SKM-1 treated with dmso at 0.1 percent for 144 hours (cell line): ENCODE measurements at regions not wholly inside any gene's neighbourhood (a gene's known extent, or its start where the extent isn't known, plus 50 kb on each side); places are given as distances from the start of the nearest gene placed in this dataset.
"Not testable (repeated sequence)": the region's sequence is repeated elsewhere in the genome, so short reads cannot be mapped to it uniquely, and the experiment has no call there.

Experiments
- DNase-seq: peaks from one replicate; lab custom pipeline; 2025; ENCODE audit not compliant: unreplicated experiment; lab: John Stamatoyannopoulos, UW

GRCh38 chr1:4133297-4133938 lies 233.3 kb upstream of the C1orf174 start:
- DNase-seq: no peak

GRCh38 chr1:4133939-4134321 lies 233.9 kb upstream of the C1orf174 start:
- no peak for DNase-seq

GRCh38 chr1:4135853-4136252 lies 235.8 kb upstream of the C1orf174 start:
- not testable (repeated sequence) for DNase-seq

DNA sequence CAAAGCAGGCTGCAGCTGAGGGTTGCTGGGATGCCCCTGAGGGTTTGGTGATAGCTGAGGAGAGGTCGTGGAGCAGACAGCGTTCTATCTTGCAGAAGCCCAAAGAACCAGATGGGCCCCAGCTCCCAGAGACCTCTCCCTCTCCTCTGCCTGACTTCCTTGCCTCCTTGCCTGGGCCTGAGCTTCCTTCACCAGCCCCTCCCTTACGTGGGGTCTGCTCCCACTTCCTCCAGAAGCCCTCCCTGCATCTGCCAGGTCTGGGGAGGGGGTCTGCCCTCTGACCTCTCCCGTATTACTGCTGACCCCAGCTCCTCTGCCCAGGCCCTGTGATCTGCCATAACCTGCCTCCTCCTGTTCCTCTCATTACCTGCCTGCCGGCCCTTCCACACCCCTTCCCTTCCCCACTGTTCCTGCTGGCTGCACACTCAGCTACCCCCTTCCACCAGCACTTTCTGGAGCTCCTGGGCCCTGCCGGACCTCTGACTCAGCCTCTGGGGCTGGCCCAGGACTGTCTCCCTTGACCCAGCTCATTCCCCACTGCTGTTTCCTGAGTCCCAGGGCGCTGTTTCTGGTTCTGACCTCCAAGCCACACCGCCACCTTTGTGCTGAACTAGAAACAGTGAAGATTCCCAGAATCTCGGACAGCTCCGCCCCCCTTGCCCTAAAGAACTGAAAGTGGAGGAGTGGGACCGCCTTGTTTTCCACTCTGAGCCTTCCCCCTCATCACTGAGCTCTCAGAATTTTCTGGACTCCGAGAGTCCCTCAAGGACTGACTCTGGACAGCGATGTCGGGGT lies 237.7 kb upstream of the C1orf174 start:
- DNase-seq: no peak

DNA sequence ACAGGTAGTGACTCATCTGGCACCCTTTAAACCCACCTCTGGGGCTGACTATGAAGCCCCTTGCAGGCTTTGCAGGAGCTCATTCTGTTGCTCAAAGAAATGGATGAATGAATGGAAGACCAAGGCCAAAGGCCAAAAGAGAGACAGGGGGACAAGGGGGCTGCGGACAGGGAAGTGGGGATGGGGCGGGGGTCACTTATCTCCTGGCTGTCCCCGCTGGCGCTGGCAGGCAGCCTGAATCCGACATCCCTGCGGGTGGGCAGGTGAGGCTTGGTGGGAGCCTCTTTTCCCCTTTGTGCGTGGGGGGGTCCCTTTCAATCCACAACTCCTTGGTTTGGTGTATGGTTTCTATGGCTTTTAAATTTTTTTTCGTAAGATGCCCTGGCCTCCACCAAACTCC lies 239.6 kb upstream of the C1orf174 start:
- no peak for DNase-seq

GRCh38 chr1:4140241-4140640 lies 240.2 kb upstream of the C1orf174 start:
- DNase-seq: no peak

- DNase-seq: no peak
Measured at GRCh38 chr1:4140821-4141220, 240.7 kb upstream of the C1orf174 start.

DNA sequence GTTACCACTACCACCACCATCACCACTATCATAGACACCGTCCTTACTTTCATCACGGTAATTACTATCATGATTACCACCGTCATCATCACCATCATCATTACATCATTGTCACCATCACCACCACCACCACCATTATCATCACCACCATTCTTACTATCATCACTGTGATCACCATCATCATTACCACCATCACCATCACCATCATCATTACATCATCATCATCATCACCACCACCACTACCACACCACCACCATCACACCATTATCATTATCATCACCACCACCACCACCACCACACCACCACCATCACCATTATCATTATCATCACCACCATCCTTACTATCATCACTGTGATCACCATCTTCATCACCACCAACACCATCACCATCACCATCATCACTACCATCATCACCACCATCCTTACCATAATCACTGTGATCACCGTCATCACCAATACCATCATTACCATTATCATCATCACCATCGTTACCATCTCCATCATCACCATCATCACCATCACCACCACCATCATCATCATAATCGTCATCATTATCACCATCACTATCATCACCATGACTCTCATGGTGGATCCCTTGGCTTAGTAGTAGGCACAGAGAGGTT lies 244.4 kb upstream of the C1orf174 start:
- DNase-seq: no peak

DNA sequence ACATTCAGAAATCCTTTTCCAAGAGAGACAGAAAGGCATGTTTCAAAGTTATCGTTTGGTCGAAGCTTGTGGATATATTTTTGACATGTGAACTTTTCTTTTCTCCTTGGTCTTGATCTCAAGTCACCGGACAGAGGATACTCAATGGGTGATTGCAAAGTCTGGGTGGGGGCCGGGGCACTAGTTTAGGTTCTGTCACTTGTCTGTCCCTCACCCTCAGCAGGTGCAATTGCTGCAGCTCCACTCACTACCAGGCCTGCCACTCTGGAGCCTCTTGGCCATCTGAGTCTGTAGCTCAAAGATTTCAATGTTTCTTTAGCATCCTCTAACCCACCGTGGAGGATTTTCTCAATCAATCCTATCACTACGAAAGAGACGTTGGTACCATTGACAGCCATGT lies 246.0 kb upstream of the C1orf174 start:
- no peak for DNase-seq

DNA sequence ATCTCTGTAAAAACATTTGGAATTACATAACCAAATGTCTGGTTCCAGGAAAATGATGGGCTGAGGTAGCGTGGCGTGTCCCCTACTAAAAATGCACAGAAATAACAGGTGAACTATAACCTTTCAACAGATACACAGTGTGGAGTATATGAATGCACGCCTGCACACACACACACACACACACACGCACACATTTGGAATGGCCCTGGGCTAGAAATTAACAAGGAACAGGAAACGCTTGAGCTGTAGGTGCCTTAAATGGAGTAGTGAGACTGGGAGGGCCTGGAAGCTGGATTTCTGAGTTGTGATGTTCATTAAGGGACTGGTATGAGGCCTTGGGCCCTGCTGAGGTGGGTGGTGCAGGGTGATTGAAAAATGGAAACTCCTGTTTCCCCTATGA lies 246.5 kb upstream of the C1orf174 start:
- no peak for DNase-seq

GRCh38 chr1:4147509-4147908 lies 247.4 kb upstream of the C1orf174 start:
- no peak for DNase-seq

DNA sequence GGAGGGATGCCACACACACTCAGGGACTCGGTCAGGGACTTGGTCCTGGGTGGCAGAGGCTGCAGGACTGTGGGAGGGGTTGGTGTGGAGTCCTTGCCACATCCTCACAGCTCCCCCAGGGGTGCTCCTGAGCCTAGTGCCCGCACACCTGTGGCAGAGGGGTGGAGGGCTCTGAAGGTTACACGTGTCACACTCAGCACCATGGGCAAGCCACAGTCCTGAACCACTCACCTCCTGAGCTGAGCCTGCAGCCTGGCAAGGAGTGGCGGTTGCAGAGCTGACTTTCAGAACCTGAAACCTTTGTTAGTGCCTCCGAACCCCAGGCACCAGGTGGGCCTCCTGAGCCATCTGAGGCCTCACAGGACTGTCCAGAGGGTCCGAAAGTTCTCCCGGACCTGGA lies 249.2 kb upstream of the C1orf174 start:
- DNase-seq: no peak

DNA sequence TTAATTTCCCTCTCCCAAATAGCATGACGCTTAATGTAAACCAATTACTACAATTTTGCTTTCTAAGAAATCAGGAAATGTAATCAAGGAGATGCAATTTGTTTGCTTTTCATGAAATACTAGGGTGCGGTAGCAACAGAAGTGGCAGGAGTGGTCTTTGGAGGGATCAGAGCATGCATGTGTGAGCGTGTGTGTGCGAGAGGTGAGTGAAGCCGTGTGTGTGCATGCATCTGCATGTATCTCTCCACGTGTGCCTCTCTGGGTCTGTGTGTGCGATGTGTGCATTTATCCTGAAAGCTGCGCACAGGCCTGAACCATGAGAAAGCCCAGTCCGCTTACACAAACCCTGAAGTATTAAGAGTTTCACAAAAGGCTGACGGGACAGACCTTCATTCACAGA lies 249.8 kb upstream of the C1orf174 start:
- DNase-seq: no peak

GRCh38 chr1:4150262-4150661 lies 250.2 kb upstream of the C1orf174 start:
- no peak for DNase-seq

GRCh38 chr1:4152266-4152665 lies 252.2 kb upstream of the C1orf174 start:
- DNase-seq: no peak

DNA sequence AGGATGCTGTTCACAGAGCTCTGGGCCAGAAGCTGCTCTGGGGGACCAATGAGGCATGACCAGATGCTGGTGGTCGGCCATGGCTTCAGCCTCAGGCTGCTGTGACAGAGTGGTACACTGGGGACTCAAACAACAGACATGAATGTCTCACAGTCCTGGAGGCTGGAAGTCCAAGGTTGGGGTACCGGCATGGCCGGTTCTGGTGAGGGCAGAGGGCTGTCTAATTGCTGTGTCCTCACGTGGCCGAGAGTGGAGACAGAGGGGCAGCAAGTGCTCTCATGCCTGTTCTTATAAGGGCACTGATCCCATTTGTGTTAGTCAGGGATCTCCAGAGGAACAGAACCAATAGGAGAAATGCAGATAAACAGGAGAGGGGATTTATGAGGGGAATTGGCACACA lies 253.5 kb upstream of the C1orf174 start:
- no peak for DNase-seq

- no peak for DNase-seq
Measured at GRCh38 chr1:4156241-4156973, 256.3 kb upstream of the C1orf174 start.

GRCh38 chr1:4160181-4160580 lies 260.1 kb upstream of the C1orf174 start:
- no peak for DNase-seq

DNA sequence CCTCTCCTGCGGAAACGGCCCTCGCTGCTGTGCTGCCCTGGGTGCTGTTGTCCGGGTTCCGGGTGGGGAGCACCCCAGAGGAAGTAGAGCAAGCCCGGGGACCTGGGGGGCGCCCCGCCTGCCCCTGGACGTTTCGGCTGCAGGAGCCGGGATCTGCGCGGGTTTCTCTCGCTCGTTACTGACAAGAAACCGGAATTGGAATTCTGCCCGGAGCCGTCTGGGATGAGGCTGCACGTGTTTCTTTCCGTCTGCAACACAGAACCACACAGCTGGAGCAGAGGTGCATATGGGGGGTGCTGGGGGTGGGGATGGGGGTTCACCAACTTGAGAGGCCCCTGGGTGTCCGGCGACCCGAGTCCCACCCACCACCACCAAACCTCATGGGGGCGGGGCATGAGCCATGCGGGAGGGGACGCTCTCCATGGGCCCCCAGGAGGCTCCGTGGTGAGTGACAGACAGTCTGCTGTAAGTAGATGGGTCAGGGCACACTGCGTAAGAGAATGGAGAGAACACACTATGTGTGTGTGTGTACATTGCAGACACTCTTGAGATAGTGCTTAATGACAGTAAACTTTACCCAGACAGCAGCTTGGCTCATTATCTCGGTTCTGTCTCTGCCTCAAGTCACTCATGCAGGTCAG lies 261.4 kb upstream of the C1orf174 start:
- DNase-seq: no peak

GRCh38 chr1:4164965-4165364 lies 264.9 kb upstream of the C1orf174 start:
- DNase-seq: no peak

DNA sequence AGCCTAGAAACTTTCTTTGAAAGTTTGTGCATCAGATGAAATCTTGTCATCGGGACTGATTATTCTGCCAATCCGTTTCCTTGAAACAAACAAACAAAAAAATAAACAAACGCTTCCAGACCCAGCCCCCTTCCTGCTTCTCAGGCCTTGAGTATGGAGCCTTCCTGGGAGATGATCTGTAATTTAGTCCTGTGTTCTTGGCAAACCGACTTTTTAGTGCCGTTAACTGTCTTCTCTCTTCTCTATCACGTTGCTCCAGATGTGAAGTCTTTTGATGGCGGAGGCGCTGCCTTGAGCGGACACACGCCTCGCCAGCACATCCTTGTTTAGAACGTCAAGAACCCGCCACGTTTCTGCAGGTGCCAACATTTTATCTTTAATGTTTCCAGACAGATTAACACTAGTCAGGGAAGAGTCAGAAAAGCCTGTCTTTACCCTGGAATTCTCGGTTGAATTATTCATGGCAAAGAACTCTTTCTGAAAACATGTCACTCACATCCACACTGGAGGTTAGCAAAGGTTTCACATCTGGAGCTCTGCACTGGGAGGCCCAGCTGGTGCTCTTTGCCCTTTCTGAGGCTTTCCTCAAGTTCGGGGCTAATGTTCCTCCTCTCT lies 265.7 kb upstream of the C1orf174 start:
- no peak for DNase-seq
